ENCODE measurements at regions not wholly inside any gene's neighbourhood (a gene's known extent, or its start where the extent isn't known, plus 50 kb on each side); places are given as distances from the start of the nearest gene placed in this dataset.

GRCh38 chr3:187963003-187963676 is 190.8 kb upstream of the LPP start:
- no peaks in the 10 kb centered on the region for H3K9me3 Mint-ChIP-seq
- H3K4me3 Mint-ChIP-seq = no peak overlapping the region
- H3K36me3 Mint-ChIP-seq (ENCODE audit: low read depth) = peaks cover 3% of the 10 kb centered on the region

GRCh38 chr3:187963677-187964385 is 190.1 kb upstream of the LPP start:
- peaks cover 16% of the 10 kb centered on the region for H3K27me3 Mint-ChIP-seq (ENCODE audit: low read depth)
- H3K36me3 Mint-ChIP-seq (ENCODE audit: low read depth) = no peaks in the 10 kb centered on the region
- H3K27ac Mint-ChIP-seq = peak overlapping the region; percentile 1
- H3K4me3 Mint-ChIP-seq = no peak overlapping the region
- peaks cover 7% of the 10 kb centered on the region for H3K4me1 Mint-ChIP-seq (ENCODE audit: low read depth)
- no peaks in the 10 kb centered on the region for H3K9me3 Mint-ChIP-seq

More at GRCh38 chr3:187963003-187963676, 190.8 kb upstream of the LPP start:
- peaks cover 13% of the 10 kb centered on the region for H3K4me1 Mint-ChIP-seq (ENCODE audit: low read depth)
- H3K27ac Mint-ChIP-seq = peak overlapping the region; percentile 1
- peaks cover 20% of the 10 kb centered on the region for H3K27me3 Mint-ChIP-seq (ENCODE audit: low read depth)

- Mint-ChIP-seq H3K27me3 (ENCODE audit: low read depth) (peaks cover 16% of the 10 kb centered on the region), H3K9me3 (no peaks in the 10 kb centered on the region), H3K36me3 (ENCODE audit: low read depth) (no peaks in the 10 kb centered on the region)
Measured at GRCh38 chr3:187964760-187965159, 189.2 kb upstream of the LPP start.

GRCh38 chr3:187966096-187966495 is 187.9 kb upstream of the LPP start:
- no peak overlapping the region for H3K27ac Mint-ChIP-seq
- no peaks in the 10 kb centered on the region for H3K36me3 Mint-ChIP-seq (ENCODE audit: low read depth)
- peaks cover 9% of the 10 kb centered on the region for H3K4me1 Mint-ChIP-seq (ENCODE audit: low read depth)
- no peaks in the 10 kb centered on the region for H3K9me3 Mint-ChIP-seq
- H3K4me3 Mint-ChIP-seq = no peak overlapping the region
- H3K27me3 Mint-ChIP-seq (ENCODE audit: low read depth) = peaks cover 16% of the 10 kb centered on the region

More at GRCh38 chr3:187964760-187965159, 189.2 kb upstream of the LPP start:
- no peak overlapping the region for H3K27ac Mint-ChIP-seq
- peaks cover 6% of the 10 kb centered on the region for H3K4me1 Mint-ChIP-seq (ENCODE audit: low read depth)
- H3K4me3 Mint-ChIP-seq = no peak overlapping the region

- Mint-ChIP-seq H3K9me3 (no peaks in the 10 kb centered on the region), H3K27ac (no peak overlapping the region), H3K4me1 (ENCODE audit: low read depth) (peaks cover 15% of the 10 kb centered on the region), H3K36me3 (ENCODE audit: low read depth) (no peaks in the 10 kb centered on the region), H3K4me3 (no peak overlapping the region), H3K27me3 (ENCODE audit: low read depth) (peaks cover 16% of the 10 kb centered on the region)
Measured at GRCh38 chr3:187966636-187967406, 187.1 kb upstream of the LPP start.

GRCh38 chr3:187967993-187968392 is 186.0 kb upstream of the LPP start:
- H3K27ac Mint-ChIP-seq = no peak overlapping the region
- no peak overlapping the region for H3K4me3 Mint-ChIP-seq
- peaks cover 19% of the 10 kb centered on the region for H3K4me1 Mint-ChIP-seq (ENCODE audit: low read depth)
- no peaks in the 10 kb centered on the region for H3K9me3 Mint-ChIP-seq
- H3K36me3 Mint-ChIP-seq (ENCODE audit: low read depth) = no peaks in the 10 kb centered on the region
- H3K27me3 Mint-ChIP-seq (ENCODE audit: low read depth) = peaks cover 16% of the 10 kb centered on the region

GRCh38 chr3:187968883-187969580 is 184.9 kb upstream of the LPP start:
- Mint-ChIP-seq H3K9me3 (no peaks in the 10 kb centered on the region), H3K4me1 (ENCODE audit: low read depth) (peaks cover 21% of the 10 kb centered on the region), H3K27me3 (ENCODE audit: low read depth) (peaks cover 16% of the 10 kb centered on the region), H3K27ac (no peak overlapping the region), H3K4me3 (no peak overlapping the region), H3K36me3 (ENCODE audit: low read depth) (no peaks in the 10 kb centered on the region)

- Mint-ChIP-seq H3K27me3 (ENCODE audit: low read depth) (peaks cover 16% of the 10 kb centered on the region), H3K4me3 (no peak overlapping the region), H3K36me3 (ENCODE audit: low read depth) (no peaks in the 10 kb centered on the region), H3K9me3 (no peaks in the 10 kb centered on the region), H3K4me1 (ENCODE audit: low read depth) (peaks cover 24% of the 10 kb centered on the region), H3K27ac (no peak overlapping the region)
Measured at GRCh38 chr3:187969581-187969950, 184.4 kb upstream of the LPP start.

- H3K4me1 Mint-ChIP-seq (ENCODE audit: low read depth) = peaks cover 28% of the 10 kb centered on the region
- no peak overlapping the region for H3K27ac Mint-ChIP-seq
- no peaks in the 10 kb centered on the region for H3K9me3 Mint-ChIP-seq
- H3K4me3 Mint-ChIP-seq = no peak overlapping the region
- H3K27me3 Mint-ChIP-seq (ENCODE audit: low read depth) = peaks cover 16% of the 10 kb centered on the region
- no peaks in the 10 kb centered on the region for H3K36me3 Mint-ChIP-seq (ENCODE audit: low read depth)
Measured at GRCh38 chr3:187970106-187970505, 183.9 kb upstream of the LPP start.

GRCh38 chr3:187971629-187972028 is 182.3 kb upstream of the LPP start:
- Mint-ChIP-seq H3K4me3 (no peak overlapping the region), H3K27me3 (ENCODE audit: low read depth) (peaks cover 8% of the 10 kb centered on the region), H3K9me3 (peaks cover 2% of the 10 kb centered on the region), H3K27ac (no peak overlapping the region), H3K36me3 (ENCODE audit: low read depth) (peaks cover 4% of the 10 kb centered on the region), H3K4me1 (ENCODE audit: low read depth) (peaks cover 43% of the 10 kb centered on the region)

GRCh38 chr3:187972454-187972853 is 181.5 kb upstream of the LPP start:
- no peak overlapping the region for H3K27ac Mint-ChIP-seq
- no peak overlapping the region for H3K4me3 Mint-ChIP-seq
- H3K9me3 Mint-ChIP-seq = peaks cover 6% of the 10 kb centered on the region
- peaks cover 44% of the 10 kb centered on the region for H3K4me1 Mint-ChIP-seq (ENCODE audit: low read depth)
- peaks cover 6% of the 10 kb centered on the region for H3K36me3 Mint-ChIP-seq (ENCODE audit: low read depth)
- no peaks in the 10 kb centered on the region for H3K27me3 Mint-ChIP-seq (ENCODE audit: low read depth)

GRCh38 chr3:187973977-187974870 is 179.7 kb upstream of the LPP start:
- Mint-ChIP-seq H3K36me3 (ENCODE audit: low read depth) (peaks cover 9% of the 10 kb centered on the region), H3K27me3 (ENCODE audit: low read depth) (no peaks in the 10 kb centered on the region), H3K4me3 (peak overlapping the region; percentile 47), H3K27ac (peak overlapping the region; percentile 93), H3K4me1 (ENCODE audit: low read depth) (peaks cover 54% of the 10 kb centered on the region), H3K9me3 (peaks cover 9% of the 10 kb centered on the region)

- peak overlapping the region; percentile 93 for H3K27ac Mint-ChIP-seq
- H3K27me3 Mint-ChIP-seq (ENCODE audit: low read depth) = no peaks in the 10 kb centered on the region
- peak overlapping the region; percentile 69 for H3K4me3 Mint-ChIP-seq
- peaks cover 9% of the 10 kb centered on the region for H3K9me3 Mint-ChIP-seq
- H3K4me1 Mint-ChIP-seq (ENCODE audit: low read depth) = peaks cover 58% of the 10 kb centered on the region
- H3K36me3 Mint-ChIP-seq (ENCODE audit: low read depth) = peaks cover 9% of the 10 kb centered on the region
Measured at GRCh38 chr3:187974871-187975271, 179.1 kb upstream of the LPP start.
